ENCODE measurements at regions not wholly inside any gene's neighbourhood (a gene's known extent, or its start where the extent isn't known, plus 50 kb on each side); places are given as distances from the start of the nearest gene placed in this dataset.

- Mint-ChIP-seq H3K27ac (ENCODE audit: unreplicated experiment) (no peak overlapping the region), H3K4me1 (ENCODE audit: low read depth, unreplicated experiment) (no peaks in the 10 kb centered on the region)
- FAIRE-seq, result no peak
Measured at GRCh38 chr1:191971447-191971846, 186.8 kb upstream of the RGS18 start.

GRCh38 chr1:191974004-191974403, 184.3 kb upstream of the RGS18 start:
- no peak overlapping the region for H3K27ac ChIP-seq (ENCODE audit: low read depth, low read length)
- H3K27me3 ChIP-seq (ENCODE audit: insufficient read depth, low read length), result no peaks in the 10 kb centered on the region
- H3K36me3 Mint-ChIP-seq (ENCODE audit: low read depth, unreplicated experiment), result no peaks in the 10 kb centered on the region
- no peak overlapping the region for H3K27ac Mint-ChIP-seq (ENCODE audit: unreplicated experiment)
- H3K4me1 ChIP-seq (ENCODE audit: insufficient read depth, low read length), result no peaks in the 10 kb centered on the region
- H3K27me3 Mint-ChIP-seq (ENCODE audit: low read depth, unreplicated experiment), result no peaks in the 10 kb centered on the region
- FAIRE-seq (no peak), DNase-seq (ENCODE audit: low read depth) (no peak)
- no peak overlapping the region for H3K4me3 ChIP-seq (ENCODE audit: insufficient read depth, low read depth, low read length)
- H3K9me3 ChIP-seq (ENCODE audit: insufficient read depth, low read depth, low read length), result no peaks in the 10 kb centered on the region
- H4K20me1 ChIP-seq (ENCODE audit: insufficient read depth, low read length), result no peaks in the 10 kb centered on the region
- TF ChIP-seq, protein P1, sequence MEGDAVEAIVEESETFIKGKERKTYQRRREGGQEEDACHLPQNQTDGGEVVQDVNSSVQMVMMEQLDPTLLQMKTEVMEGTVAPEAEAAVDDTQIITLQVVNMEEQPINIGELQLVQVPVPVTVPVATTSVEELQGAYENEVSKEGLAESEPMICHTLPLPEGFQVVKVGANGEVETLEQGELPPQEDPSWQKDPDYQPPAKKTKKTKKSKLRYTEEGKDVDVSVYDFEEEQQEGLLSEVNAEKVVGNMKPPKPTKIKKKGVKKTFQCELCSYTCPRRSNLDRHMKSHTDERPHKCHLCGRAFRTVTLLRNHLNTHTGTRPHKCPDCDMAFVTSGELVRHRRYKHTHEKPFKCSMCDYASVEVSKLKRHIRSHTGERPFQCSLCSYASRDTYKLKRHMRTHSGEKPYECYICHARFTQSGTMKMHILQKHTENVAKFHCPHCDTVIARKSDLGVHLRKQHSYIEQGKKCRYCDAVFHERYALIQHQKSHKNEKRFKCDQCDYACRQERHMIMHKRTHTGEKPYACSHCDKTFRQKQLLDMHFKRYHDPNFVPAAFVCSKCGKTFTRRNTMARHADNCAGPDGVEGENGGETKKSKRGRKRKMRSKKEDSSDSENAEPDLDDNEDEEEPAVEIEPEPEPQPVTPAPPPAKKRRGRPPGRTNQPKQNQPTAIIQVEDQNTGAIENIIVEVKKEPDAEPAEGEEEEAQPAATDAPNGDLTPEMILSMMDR (IDR thresholded peaks at IDR 0.05; ENCODE audit: insufficient read depth, low read depth, low read length), result no peak
- TF ChIP-seq EZH2 (IDR thresholded peaks at IDR 0.05; ENCODE audit: insufficient read depth, low read length), result no peak
- no peaks in the 10 kb centered on the region for H3K79me2 ChIP-seq (ENCODE audit: insufficient read depth, low read length)
- H3K9ac ChIP-seq (ENCODE audit: low read length), result no peak overlapping the region
- H3K4me3 Mint-ChIP-seq (ENCODE audit: unreplicated experiment), result no peak overlapping the region
- H3K4me1 Mint-ChIP-seq (ENCODE audit: low read depth, unreplicated experiment), result no peaks in the 10 kb centered on the region
- no peak overlapping the region for H3K4me2 ChIP-seq (ENCODE audit: low read length)
- peaks cover 4% of the 10 kb centered on the region for H3K9me3 Mint-ChIP-seq (ENCODE audit: unreplicated experiment)
- no peak overlapping the region for H2AFZ ChIP-seq (ENCODE audit: low read depth, low read length)
- H3K36me3 ChIP-seq (ENCODE audit: insufficient read depth, low read length), result no peaks in the 10 kb centered on the region

More at GRCh38 chr1:191971447-191971846, 186.8 kb upstream of the RGS18 start:
- H3K4me3 Mint-ChIP-seq (ENCODE audit: unreplicated experiment), result no peak overlapping the region
- H3K4me3 ChIP-seq (ENCODE audit: insufficient read depth, low read depth, low read length), result no peak overlapping the region
- no peaks in the 10 kb centered on the region for H3K79me2 ChIP-seq (ENCODE audit: insufficient read depth, low read length)
- H3K36me3 ChIP-seq (ENCODE audit: insufficient read depth, low read length), result no peaks in the 10 kb centered on the region
- no peaks in the 10 kb centered on the region for H3K36me3 Mint-ChIP-seq (ENCODE audit: low read depth, unreplicated experiment)
- no peaks in the 10 kb centered on the region for H3K9me3 ChIP-seq (ENCODE audit: insufficient read depth, low read depth, low read length)
- H3K27ac ChIP-seq (ENCODE audit: low read depth, low read length), result no peak overlapping the region
- no peaks in the 10 kb centered on the region for H3K27me3 ChIP-seq (ENCODE audit: insufficient read depth, low read length)
- H2AFZ ChIP-seq (ENCODE audit: low read depth, low read length), result no peak overlapping the region
- H3K9ac ChIP-seq (ENCODE audit: low read length), result no peak overlapping the region
- DNase-seq (ENCODE audit: low read depth), result no peak
- peaks cover 4% of the 10 kb centered on the region for H3K9me3 Mint-ChIP-seq (ENCODE audit: unreplicated experiment)
- no peaks in the 10 kb centered on the region for H4K20me1 ChIP-seq (ENCODE audit: insufficient read depth, low read length)
- H3K4me1 ChIP-seq (ENCODE audit: insufficient read depth, low read length), result no peaks in the 10 kb centered on the region
- H3K27me3 Mint-ChIP-seq (ENCODE audit: low read depth, unreplicated experiment), result no peaks in the 10 kb centered on the region
- no peak overlapping the region for H3K4me2 ChIP-seq (ENCODE audit: low read length)
- TF ChIP-seq, protein P1 (IDR thresholded peaks at IDR 0.05; ENCODE audit: insufficient read depth, low read depth, low read length), result no peak
- TF ChIP-seq EZH2 (IDR thresholded peaks at IDR 0.05; ENCODE audit: insufficient read depth, low read length), result no peak

GRCh38 chr1:191977874-191978506, 180.3 kb upstream of the RGS18 start:
- FAIRE-seq (no peak), DNase-seq (ENCODE audit: low read depth) (no peak)
- no peaks in the 10 kb centered on the region for H4K20me1 ChIP-seq (ENCODE audit: insufficient read depth, low read length)
- Mint-ChIP-seq H3K4me3 (ENCODE audit: unreplicated experiment) (no peak overlapping the region), H3K27ac (ENCODE audit: unreplicated experiment) (no peak overlapping the region), H3K4me1 (ENCODE audit: low read depth, unreplicated experiment) (no peaks in the 10 kb centered on the region), H3K36me3 (ENCODE audit: low read depth, unreplicated experiment) (no peaks in the 10 kb centered on the region), H3K9me3 (ENCODE audit: unreplicated experiment) (peaks cover 9% of the 10 kb centered on the region), H3K27me3 (ENCODE audit: low read depth, unreplicated experiment) (no peaks in the 10 kb centered on the region)
- no peaks in the 10 kb centered on the region for H3K36me3 ChIP-seq (ENCODE audit: insufficient read depth, low read length)
- H3K79me2 ChIP-seq (ENCODE audit: insufficient read depth, low read length), result no peaks in the 10 kb centered on the region
- no peaks in the 10 kb centered on the region for H3K4me1 ChIP-seq (ENCODE audit: insufficient read depth, low read length)
- no peak overlapping the region for H3K4me3 ChIP-seq (ENCODE audit: insufficient read depth, low read depth, low read length)
- H3K27ac ChIP-seq (ENCODE audit: low read depth, low read length), result no peak overlapping the region
- H3K27me3 ChIP-seq (ENCODE audit: insufficient read depth, low read length), result no peaks in the 10 kb centered on the region
- H3K4me2 ChIP-seq (ENCODE audit: low read length), result no peak overlapping the region
- no peaks in the 10 kb centered on the region for H3K9me3 ChIP-seq (ENCODE audit: insufficient read depth, low read depth, low read length)
- no peak overlapping the region for H3K9ac ChIP-seq (ENCODE audit: low read length)
- no peak overlapping the region for H2AFZ ChIP-seq (ENCODE audit: low read depth, low read length)
- no peak for TF ChIP-seq EZH2 (IDR thresholded peaks at IDR 0.05; ENCODE audit: insufficient read depth, low read length)
- TF ChIP-seq, protein P1 (IDR thresholded peaks at IDR 0.05; ENCODE audit: insufficient read depth, low read depth, low read length), result no peak
